ENCODE measurements at regions not wholly inside any gene's neighbourhood (a gene's known extent, or its start where the extent isn't known, plus 50 kb on each side); places are given as distances from the start of the nearest gene placed in this dataset.

DNA sequence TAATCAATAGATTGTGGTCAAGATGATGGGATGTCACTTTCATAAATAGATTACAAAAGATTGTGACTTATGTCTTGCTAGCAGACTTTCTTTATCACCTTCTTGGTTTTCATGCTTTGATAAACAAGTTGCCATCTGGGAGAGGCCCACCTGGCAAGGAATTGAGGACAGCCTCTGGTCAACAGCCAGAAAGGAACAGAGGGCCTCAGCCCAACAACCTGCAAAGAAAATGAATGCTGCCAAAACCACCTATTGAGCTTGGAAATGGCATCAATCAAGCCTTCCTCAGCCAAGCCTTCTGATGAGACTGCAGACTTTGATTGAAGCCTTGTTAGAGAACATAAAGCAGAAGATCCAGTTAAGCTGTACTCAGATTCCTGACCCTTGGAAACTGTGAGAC lies 288.6 kb downstream of the SPRY2 start:
- H3K36me3 ChIP-seq (ENCODE audit: control insufficient read depth, insufficient read depth, low read length), result no peaks in the 10 kb centered on the region
- H3K4me1 ChIP-seq (ENCODE audit: control insufficient read depth, insufficient read depth, low read length), result peaks cover 3% of the 10 kb centered on the region
- no peaks in the 10 kb centered on the region for H3K9me3 ChIP-seq (ENCODE audit: control insufficient read depth, insufficient read depth, low read length)
- no peak for DNase-seq (ENCODE audit: low read depth in 4 of 6, low spot score in 6 of 6)
- no peak overlapping the region for H3K4me3 ChIP-seq (ENCODE audit: low read depth, low read length)
- no peak overlapping the region for H3K27ac ChIP-seq (ENCODE audit: low read depth, low read length)
- no peaks in the 10 kb centered on the region for H3K27me3 ChIP-seq (ENCODE audit: control insufficient read depth, insufficient read depth, low read length)

DNA sequence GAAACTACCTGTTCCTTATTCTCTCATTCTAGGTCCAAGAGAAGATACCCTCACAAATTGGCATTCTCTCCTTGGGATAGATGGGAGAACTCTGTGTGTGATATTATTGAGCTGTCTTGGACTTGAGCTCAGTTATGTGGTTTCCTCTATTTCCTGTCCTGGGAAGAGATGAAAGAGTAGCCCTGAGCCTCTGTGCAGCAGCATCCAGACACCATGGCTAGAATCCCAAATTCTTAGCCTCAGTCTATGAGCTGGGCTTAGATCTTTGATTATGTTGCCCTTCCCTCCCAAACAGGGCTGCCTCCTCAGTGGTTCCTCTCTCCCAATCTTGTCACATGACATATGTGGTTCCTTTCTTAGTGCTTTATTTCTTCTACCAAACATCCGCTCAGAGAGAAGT lies 290.7 kb downstream of the SPRY2 start:
- H3K27me3 ChIP-seq (ENCODE audit: control insufficient read depth, insufficient read depth, low read length), result no peaks in the 10 kb centered on the region
- H3K27ac ChIP-seq (ENCODE audit: low read depth, low read length), result no peak overlapping the region
- no peak for DNase-seq (ENCODE audit: low read depth in 4 of 6, low spot score in 6 of 6)
- H3K4me1 ChIP-seq (ENCODE audit: control insufficient read depth, insufficient read depth, low read length), result peaks cover 3% of the 10 kb centered on the region
- H3K36me3 ChIP-seq (ENCODE audit: control insufficient read depth, insufficient read depth, low read length), result no peaks in the 10 kb centered on the region
- no peak overlapping the region for H3K4me3 ChIP-seq (ENCODE audit: low read depth, low read length)
- no CpG with 5 or more reads among the region's 1 CpG for WGBS (ENCODE audit: insufficient coverage)
- H3K9me3 ChIP-seq (ENCODE audit: control insufficient read depth, insufficient read depth, low read length), result no peaks in the 10 kb centered on the region

DNA sequence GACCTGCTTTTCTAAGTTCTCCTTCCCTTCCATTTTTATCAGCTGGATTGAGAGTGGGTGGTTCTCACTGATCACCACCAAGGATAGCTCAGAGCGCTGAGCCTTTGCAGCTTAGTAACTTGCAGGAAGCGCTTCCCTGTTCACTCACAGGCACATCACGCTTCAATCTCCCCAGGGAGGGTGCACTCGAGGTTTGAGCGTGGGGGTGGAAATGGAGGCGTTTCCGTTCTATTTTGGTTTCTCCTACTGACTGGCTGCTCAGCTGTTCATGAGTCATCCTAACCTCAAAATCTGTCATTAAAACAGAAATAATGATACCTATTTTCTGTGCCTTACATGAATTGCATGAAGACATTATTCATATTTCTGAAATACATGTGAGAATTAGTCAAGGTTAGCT lies 292.1 kb downstream of the SPRY2 start:
- WGBS (ENCODE audit: insufficient coverage), result no CpG with 5 or more reads among the region's 7 CpGs
- no peaks in the 10 kb centered on the region for H3K4me1 ChIP-seq (ENCODE audit: control insufficient read depth, insufficient read depth, low read length)

DNA sequence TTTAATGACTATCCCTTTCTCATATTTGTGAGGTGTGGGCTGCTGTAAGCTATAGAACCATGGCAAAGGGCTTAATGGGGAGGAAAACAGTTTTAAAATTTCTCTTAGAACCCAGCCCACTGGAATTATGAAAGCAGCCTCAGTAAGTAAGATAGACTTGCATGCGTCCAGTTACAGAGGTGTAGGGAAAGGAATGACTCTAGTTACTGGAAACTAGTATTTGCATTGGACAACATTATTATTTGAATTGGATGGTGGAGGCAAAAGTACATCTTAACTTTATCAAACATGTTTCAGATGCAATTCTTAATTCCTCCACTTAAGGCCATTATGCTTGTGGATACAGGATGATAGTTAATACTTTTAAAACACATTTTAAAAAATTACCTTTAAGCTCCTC lies 292.9 kb downstream of the SPRY2 start:
- Histone ChIP-seq H3K4me1 (ENCODE audit: control insufficient read depth, insufficient read depth, low read length) (no peaks in the 10 kb centered on the region), H3K27ac (ENCODE audit: low read depth, low read length) (no peak overlapping the region), H3K27me3 (ENCODE audit: control insufficient read depth, insufficient read depth, low read length) (no peaks in the 10 kb centered on the region), H3K36me3 (ENCODE audit: control insufficient read depth, insufficient read depth, low read length) (no peaks in the 10 kb centered on the region), H3K4me3 (ENCODE audit: low read depth, low read length) (no peak overlapping the region), H3K9me3 (ENCODE audit: control insufficient read depth, insufficient read depth, low read length) (no peaks in the 10 kb centered on the region)
- WGBS (ENCODE audit: insufficient coverage), result no CpG with 5 or more reads among the region's 1 CpG
- no peak for DNase-seq (ENCODE audit: low read depth in 4 of 6, low spot score in 6 of 6)

More for the DNA sequence above, 292.1 kb downstream of the SPRY2 start:
- Histone ChIP-seq H3K36me3 (ENCODE audit: control insufficient read depth, insufficient read depth, low read length) (no peaks in the 10 kb centered on the region), H3K9me3 (ENCODE audit: control insufficient read depth, insufficient read depth, low read length) (no peaks in the 10 kb centered on the region), H3K27me3 (ENCODE audit: control insufficient read depth, insufficient read depth, low read length) (no peaks in the 10 kb centered on the region), H3K27ac (ENCODE audit: low read depth, low read length) (no peak overlapping the region), H3K4me3 (ENCODE audit: low read depth, low read length) (no peak overlapping the region)
- DNase-seq (ENCODE audit: low read depth in 4 of 6, low spot score in 6 of 6), result peak in 2 of 6 donors; percentile 71 to 74

DNA sequence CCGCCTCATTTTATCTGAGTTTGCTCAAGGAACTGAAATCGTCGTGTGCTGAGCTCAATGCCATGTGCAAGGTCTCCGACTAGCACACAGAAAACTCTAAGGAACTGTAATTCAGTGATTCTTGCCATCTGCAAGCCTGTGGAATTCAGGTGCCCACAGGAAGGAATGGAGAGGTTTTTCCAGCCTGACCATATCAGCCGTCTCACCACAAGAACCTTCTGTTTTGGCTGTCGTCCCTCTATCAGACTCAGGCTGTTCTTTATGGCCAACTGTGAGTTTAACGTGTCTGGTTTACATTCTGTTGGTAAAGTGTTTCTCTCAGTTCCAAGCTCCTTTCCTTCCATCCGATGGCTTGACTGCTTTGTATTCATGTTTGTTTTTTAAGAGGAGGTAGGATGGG lies 293.5 kb downstream of the SPRY2 start:
- Histone ChIP-seq H3K9me3 (ENCODE audit: control insufficient read depth, insufficient read depth, low read length) (no peaks in the 10 kb centered on the region), H3K4me3 (ENCODE audit: low read depth, low read length) (no peak overlapping the region), H3K36me3 (ENCODE audit: control insufficient read depth, insufficient read depth, low read length) (no peaks in the 10 kb centered on the region), H3K27me3 (ENCODE audit: control insufficient read depth, insufficient read depth, low read length) (no peaks in the 10 kb centered on the region), H3K27ac (ENCODE audit: low read depth, low read length) (no peak overlapping the region), H3K4me1 (ENCODE audit: control insufficient read depth, insufficient read depth, low read length) (no peaks in the 10 kb centered on the region)
- DNase-seq (ENCODE audit: low read depth in 4 of 6, low spot score in 6 of 6), result peak in 1 of 6 donors; percentile 6
- WGBS (ENCODE audit: insufficient coverage), result 68% methylated on average over 6 of the region's 8 CpGs

DNA sequence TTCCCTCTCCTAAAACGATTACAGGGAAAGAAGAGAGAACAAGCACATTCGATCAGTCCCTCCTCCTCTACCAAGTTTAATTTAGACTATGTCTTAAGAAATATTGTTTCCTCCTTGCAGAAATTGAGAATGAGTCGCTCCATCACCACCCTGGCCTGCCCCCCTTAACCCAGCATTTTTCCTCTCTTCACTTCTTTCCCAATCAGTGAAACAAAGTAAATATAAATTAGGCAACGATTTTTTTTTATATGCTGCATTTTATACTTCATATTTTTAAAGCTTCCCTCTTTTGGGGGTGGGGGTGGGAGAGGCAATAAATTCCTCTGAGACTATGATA lies 300.0 kb downstream of the SPRY2 start:
- no CpG with 5 or more reads among the region's 4 CpGs for WGBS (ENCODE audit: insufficient coverage)
- no peaks in the 10 kb centered on the region for H3K36me3 ChIP-seq (ENCODE audit: control insufficient read depth, insufficient read depth, low read length)
- no peaks in the 10 kb centered on the region for H3K9me3 ChIP-seq (ENCODE audit: control insufficient read depth, insufficient read depth, low read length)
- no peaks in the 10 kb centered on the region for H3K27me3 ChIP-seq (ENCODE audit: control insufficient read depth, insufficient read depth, low read length)
- no peaks in the 10 kb centered on the region for H3K4me1 ChIP-seq (ENCODE audit: control insufficient read depth, insufficient read depth, low read length)
- no peak for DNase-seq (ENCODE audit: low read depth in 4 of 6, low spot score in 6 of 6)
- H3K27ac ChIP-seq (ENCODE audit: low read depth, low read length), result no peak overlapping the region
- no peak overlapping the region for H3K4me3 ChIP-seq (ENCODE audit: low read depth, low read length)

DNA sequence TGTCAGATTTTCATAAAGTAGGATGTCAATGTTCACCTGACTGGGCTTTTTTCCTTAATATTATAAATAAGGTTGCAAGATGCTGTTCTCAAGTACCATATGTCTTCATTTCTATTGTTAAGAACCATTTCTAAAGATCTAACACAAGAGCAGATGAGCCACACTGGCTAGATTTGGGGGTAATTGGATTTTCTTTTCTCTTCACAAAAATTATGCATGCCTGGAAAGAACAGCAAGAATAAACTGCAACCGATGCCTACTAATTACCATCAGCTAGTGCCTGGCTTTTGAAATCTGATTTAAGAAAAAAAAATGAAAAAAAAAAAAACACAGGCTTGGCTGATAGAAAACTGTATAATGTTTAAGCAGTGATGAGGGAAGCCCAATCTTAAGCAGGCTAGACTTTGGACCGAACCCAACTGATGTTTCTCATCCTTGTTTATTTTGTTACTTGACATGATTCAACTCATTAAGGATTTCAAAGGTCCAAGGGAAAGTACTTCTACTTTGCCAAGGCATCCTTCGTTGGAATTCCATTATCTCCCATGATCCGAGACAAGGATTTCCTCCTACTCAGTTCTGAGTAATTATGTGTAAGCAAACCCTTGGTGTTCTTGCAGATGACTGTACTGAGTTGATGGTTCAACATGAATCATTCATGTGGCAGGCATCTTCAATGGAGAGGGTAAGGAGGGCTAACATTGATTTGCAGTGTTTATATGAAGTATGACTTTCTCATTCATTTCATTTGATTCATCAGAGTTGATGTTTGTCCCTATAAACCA lies 300.5 kb downstream of the SPRY2 start:
- Histone ChIP-seq H3K4me1 (ENCODE audit: control insufficient read depth, insufficient read depth, low read length) (no peaks in the 10 kb centered on the region), H3K27ac (ENCODE audit: low read depth, low read length) (no peak overlapping the region), H3K36me3 (ENCODE audit: control insufficient read depth, insufficient read depth, low read length) (no peaks in the 10 kb centered on the region), H3K4me3 (ENCODE audit: low read depth, low read length) (no peak overlapping the region), H3K27me3 (ENCODE audit: control insufficient read depth, insufficient read depth, low read length) (no peaks in the 10 kb centered on the region), H3K9me3 (ENCODE audit: control insufficient read depth, insufficient read depth, low read length) (no peaks in the 10 kb centered on the region)
- no CpG with 5 or more reads among the region's 4 CpGs for WGBS (ENCODE audit: insufficient coverage)
- DNase-seq (ENCODE audit: low read depth in 4 of 6, low spot score in 6 of 6), result peak in 2 of 6 donors; percentile 17 to 39

DNA sequence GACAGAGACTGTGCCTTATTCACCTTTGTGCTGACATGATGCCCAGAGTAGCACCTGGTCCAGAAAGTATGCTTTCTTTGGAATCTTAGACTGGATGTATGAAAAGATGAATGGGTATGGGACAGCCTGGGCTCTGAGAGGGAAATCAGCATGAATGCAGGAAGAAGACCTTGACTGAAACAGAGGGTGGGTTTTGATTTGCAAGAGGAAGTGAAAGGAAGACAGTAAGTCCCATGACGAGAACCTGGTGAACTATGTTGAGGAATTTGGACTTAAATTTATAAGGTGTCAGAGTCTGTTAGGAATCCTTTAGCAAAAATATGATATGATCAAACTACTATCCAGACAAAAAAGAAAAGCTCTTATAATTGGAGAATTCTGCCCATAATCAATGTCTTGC lies 301.9 kb downstream of the SPRY2 start:
- Histone ChIP-seq H3K4me3 (ENCODE audit: low read depth, low read length) (no peak overlapping the region), H3K27ac (ENCODE audit: low read depth, low read length) (no peak overlapping the region), H3K36me3 (ENCODE audit: control insufficient read depth, insufficient read depth, low read length) (no peaks in the 10 kb centered on the region), H3K9me3 (ENCODE audit: control insufficient read depth, insufficient read depth, low read length) (no peaks in the 10 kb centered on the region), H3K27me3 (ENCODE audit: control insufficient read depth, insufficient read depth, low read length) (no peaks in the 10 kb centered on the region), H3K4me1 (ENCODE audit: control insufficient read depth, insufficient read depth, low read length) (no peaks in the 10 kb centered on the region)
- no peak for DNase-seq (ENCODE audit: low read depth in 4 of 6, low spot score in 6 of 6)
- no CpG with 5 or more reads among the region's 1 CpG for WGBS (ENCODE audit: insufficient coverage)

DNA sequence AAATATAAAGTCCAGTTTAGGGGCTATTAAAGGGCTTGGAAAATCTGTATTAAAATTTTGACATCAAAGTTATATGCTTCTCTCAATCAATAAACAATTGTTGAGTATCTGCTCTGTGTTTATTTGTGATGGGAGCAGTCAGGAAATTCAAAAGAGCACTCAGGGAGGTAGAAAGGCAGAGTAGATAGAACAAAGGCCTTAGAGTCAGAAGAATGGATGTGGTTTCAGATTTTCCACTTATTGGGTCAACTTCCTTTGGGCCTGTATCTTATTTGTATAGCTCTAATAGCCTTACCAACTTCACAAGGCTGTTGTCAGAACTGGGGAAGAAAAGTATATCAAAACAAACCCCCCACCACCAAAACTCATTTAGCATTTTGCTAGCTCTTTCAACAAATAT lies 302.6 kb downstream of the SPRY2 start:
- H3K9me3 ChIP-seq (ENCODE audit: control insufficient read depth, insufficient read depth, low read length), result no peaks in the 10 kb centered on the region
- no peaks in the 10 kb centered on the region for H3K27me3 ChIP-seq (ENCODE audit: control insufficient read depth, insufficient read depth, low read length)
- H3K27ac ChIP-seq (ENCODE audit: low read depth, low read length), result no peak overlapping the region
- no peaks in the 10 kb centered on the region for H3K4me1 ChIP-seq (ENCODE audit: control insufficient read depth, insufficient read depth, low read length)
- H3K4me3 ChIP-seq (ENCODE audit: low read depth, low read length), result no peak overlapping the region
- DNase-seq (ENCODE audit: low read depth in 4 of 6, low spot score in 6 of 6), result no peak
- no peaks in the 10 kb centered on the region for H3K36me3 ChIP-seq (ENCODE audit: control insufficient read depth, insufficient read depth, low read length)

DNA sequence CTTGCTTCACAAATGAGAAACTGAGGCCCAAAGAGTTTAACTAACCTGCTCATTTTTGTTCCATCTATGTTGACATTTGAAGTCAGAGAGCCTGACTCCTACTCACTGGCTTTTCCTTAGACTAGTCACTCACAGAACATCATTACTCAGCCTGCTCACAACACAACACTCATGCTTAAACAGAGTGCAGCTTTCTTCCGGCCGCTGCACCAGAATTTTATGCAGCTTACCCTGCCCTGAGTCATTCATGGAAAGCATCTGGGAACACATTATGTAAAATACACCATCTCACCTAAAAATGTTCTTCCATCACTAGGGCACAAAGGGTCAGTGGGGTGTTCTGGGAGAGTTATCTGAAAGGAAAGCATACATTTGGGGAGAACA lies 303.4 kb downstream of the SPRY2 start:
- Histone ChIP-seq H3K4me3 (ENCODE audit: low read depth, low read length) (no peak overlapping the region), H3K36me3 (ENCODE audit: control insufficient read depth, insufficient read depth, low read length) (no peaks in the 10 kb centered on the region), H3K4me1 (ENCODE audit: control insufficient read depth, insufficient read depth, low read length) (no peaks in the 10 kb centered on the region), H3K27ac (ENCODE audit: low read depth, low read length) (no peak overlapping the region), H3K9me3 (ENCODE audit: control insufficient read depth, insufficient read depth, low read length) (no peaks in the 10 kb centered on the region), H3K27me3 (ENCODE audit: control insufficient read depth, insufficient read depth, low read length) (no peaks in the 10 kb centered on the region)
- no peak for DNase-seq (ENCODE audit: low read depth in 4 of 6, low spot score in 6 of 6)
- WGBS (ENCODE audit: insufficient coverage), result no CpG with 5 or more reads among the region's 2 CpGs
